ENCODE measurements at regions not wholly inside any gene's neighbourhood (a gene's known extent, or its start where the extent isn't known, plus 50 kb on each side); places are given as distances from the start of the nearest gene placed in this dataset.

DNA sequence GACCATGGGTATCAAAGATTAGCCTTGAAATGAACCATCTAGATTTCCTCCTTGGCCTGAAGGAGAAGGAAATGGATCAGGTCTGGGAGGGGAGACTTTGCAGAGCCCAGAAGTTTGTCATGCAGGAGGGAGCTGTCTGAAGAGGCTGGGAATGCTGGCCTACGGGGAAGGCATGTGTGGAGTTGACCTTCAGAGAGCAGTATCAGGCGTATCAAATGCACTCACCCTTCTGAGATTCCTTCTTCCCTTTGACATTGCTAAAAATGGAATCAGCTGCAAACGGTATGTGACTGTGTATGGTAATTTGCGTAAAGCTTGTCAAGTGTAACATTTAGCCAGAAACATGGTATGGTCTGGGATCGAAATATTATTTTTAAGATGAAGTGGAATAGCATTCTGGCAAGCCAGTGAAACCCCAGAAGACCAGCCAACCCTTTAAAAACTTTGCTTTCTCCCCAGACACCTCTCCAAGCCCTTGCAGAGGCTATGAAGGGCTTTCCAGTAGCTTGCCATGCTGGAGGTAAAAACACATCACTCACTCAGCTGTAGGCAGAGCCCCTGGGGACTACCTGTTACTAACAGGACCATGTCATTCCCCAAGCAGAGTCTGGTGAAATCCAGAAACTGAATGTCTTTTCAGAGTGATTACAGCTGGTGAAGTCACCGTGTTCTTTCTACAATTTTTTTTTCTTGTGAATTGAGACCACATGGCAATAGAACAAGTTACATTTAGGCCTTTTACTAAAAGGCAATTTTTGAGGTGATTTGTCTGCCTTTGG, 174.7 kb upstream of the SLC24A5 start:
- TF ChIP-seq CTCF (conservative IDR thresholded peaks at IDR 0.05; ENCODE audit: low read length) (no peak), EZH2phosphoT487 (IDR thresholded peaks at IDR 0.05; ENCODE audit: borderline replicate concordance) (no peak)

Measured in Loucy (cell line).